Activated naive CD8-positive, alpha-beta T cell treated with anti-CD3 and anti-CD28 coated beads, Interleukin-2, amount 50 U/mL, for 24 hours (primary cell): ENCODE measurements at regions not wholly inside any gene's neighbourhood (a gene's known extent, or its start where the extent isn't known, plus 50 kb on each side); places are given as distances from the start of the nearest gene placed in this dataset.

Source experiments
- ATAC-seq: fragments of 150-1000 bp; cut with Tn5 transposase; one replicate; pipeline ENCODE4 v1.10.0; 2021
- DNase-seq: peaks from one replicate; pipeline ENCODE4 v3.0.0; 2021
- H3K27ac Mint-ChIP-seq: one replicate; pipeline ENCODE4 v1.8.0; 2021; ENCODE audit warnings: mild to moderate bottlenecking, mixed read lengths
- H3K27me3 Mint-ChIP-seq: one replicate; pipeline ENCODE4 v1.8.0; 2021; ENCODE audit warnings: mixed read lengths
- H3K36me3 Mint-ChIP-seq: one replicate; pipeline ENCODE4 v1.8.0; 2021; ENCODE audit warnings: low read depth, mixed read lengths
- H3K4me1 Mint-ChIP-seq: one replicate; pipeline ENCODE4 v1.8.0; 2021; ENCODE audit warnings: mixed read lengths
- H3K4me3 Mint-ChIP-seq: one replicate; pipeline ENCODE4 v1.8.0; 2021; ENCODE audit warnings: mild to moderate bottlenecking, moderate library complexity, mixed read lengths
- H3K9me3 Mint-ChIP-seq: one replicate; pipeline ENCODE4 v1.8.0; 2021; ENCODE audit warnings: mixed read lengths

DNA sequence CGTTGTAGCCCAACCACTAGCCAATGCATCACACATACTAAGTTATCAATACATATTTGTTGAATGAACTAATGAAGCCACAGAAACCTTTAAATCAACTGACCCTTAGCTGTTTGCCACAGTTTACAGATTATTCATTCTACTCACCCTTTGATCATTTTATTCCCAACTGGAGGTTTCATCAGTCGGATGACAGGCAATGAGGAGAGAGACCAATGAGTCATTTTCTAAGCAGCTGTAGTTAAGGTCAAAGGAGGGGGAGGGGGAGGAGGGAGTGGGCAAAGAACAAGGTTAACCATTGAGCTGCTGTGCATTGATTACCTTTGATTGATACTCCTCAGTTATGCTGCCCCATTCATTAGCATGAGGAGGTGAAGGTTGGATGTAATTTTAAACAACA lies 469.5 kb downstream of the VRK1 start:
- no peak overlapping the region for H3K27ac Mint-ChIP-seq
- peaks cover 13% of the 10 kb centered on the region for H3K4me1 Mint-ChIP-seq
- H3K9me3 Mint-ChIP-seq = peaks cover 5% of the 10 kb centered on the region
- H3K36me3 Mint-ChIP-seq = no peaks in the 10 kb centered on the region
- ATAC-seq (no peak), DNase-seq (no peak)
- peaks cover 2% of the 10 kb centered on the region for H3K27me3 Mint-ChIP-seq
- H3K4me3 Mint-ChIP-seq = no peak overlapping the region

DNA sequence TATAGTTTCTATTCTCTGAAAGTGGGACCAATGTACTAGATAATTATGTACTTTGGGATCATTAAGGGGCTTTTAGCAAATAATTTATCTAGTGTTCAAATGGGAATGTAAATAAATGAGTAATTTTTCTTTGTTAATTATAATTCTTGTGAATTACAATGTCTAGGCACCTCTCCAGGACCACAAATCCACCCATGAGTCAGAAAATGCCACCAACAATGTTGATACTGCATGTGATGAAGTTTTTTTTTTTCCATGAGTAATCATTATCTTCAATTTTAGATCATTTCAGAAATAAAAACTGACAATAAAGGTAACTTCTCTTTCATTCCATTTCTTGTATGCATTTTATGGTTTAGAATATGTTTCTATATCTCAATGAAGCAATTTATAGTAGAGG lies 470.3 kb downstream of the VRK1 start:
- DNase-seq (no peak), ATAC-seq (no peak)
- Mint-ChIP-seq H3K36me3 (no peaks in the 10 kb centered on the region), H3K9me3 (no peaks in the 10 kb centered on the region), H3K4me1 (peaks cover 13% of the 10 kb centered on the region), H3K27me3 (peaks cover 2% of the 10 kb centered on the region), H3K27ac (no peak overlapping the region), H3K4me3 (no peak overlapping the region)

GRCh38 chr14:97268097-97268496 lies 470.9 kb downstream of the VRK1 start:
- no peak overlapping the region for H3K27ac Mint-ChIP-seq
- H3K4me3 Mint-ChIP-seq = no peak overlapping the region
- no peaks in the 10 kb centered on the region for H3K36me3 Mint-ChIP-seq
- DNase-seq = no peak
- peaks cover 13% of the 10 kb centered on the region for H3K4me1 Mint-ChIP-seq
- no peak for ATAC-seq
- H3K27me3 Mint-ChIP-seq = peaks cover 2% of the 10 kb centered on the region
- H3K9me3 Mint-ChIP-seq = no peaks in the 10 kb centered on the region

- H3K4me3 Mint-ChIP-seq = no peak overlapping the region
- no peaks in the 10 kb centered on the region for H3K9me3 Mint-ChIP-seq
- H3K36me3 Mint-ChIP-seq = no peaks in the 10 kb centered on the region
- H3K27me3 Mint-ChIP-seq = peaks cover 4% of the 10 kb centered on the region
- H3K27ac Mint-ChIP-seq = no peak overlapping the region
- peaks cover 13% of the 10 kb centered on the region for H3K4me1 Mint-ChIP-seq
- DNase-seq (no peak), ATAC-seq (no peak)
Measured at GRCh38 chr14:97270308-97270707, 473.1 kb downstream of the VRK1 start.

- DNase-seq = no peak
- H3K27ac Mint-ChIP-seq = no peak overlapping the region
- no peak for ATAC-seq
- H3K4me3 Mint-ChIP-seq = no peak overlapping the region
- peaks cover 23% of the 10 kb centered on the region for H3K4me1 Mint-ChIP-seq
- H3K27me3 Mint-ChIP-seq = peaks cover 2% of the 10 kb centered on the region
- no peaks in the 10 kb centered on the region for H3K9me3 Mint-ChIP-seq
- H3K36me3 Mint-ChIP-seq = no peaks in the 10 kb centered on the region
Measured at GRCh38 chr14:97271451-97271960, 474.3 kb downstream of the VRK1 start.

DNA sequence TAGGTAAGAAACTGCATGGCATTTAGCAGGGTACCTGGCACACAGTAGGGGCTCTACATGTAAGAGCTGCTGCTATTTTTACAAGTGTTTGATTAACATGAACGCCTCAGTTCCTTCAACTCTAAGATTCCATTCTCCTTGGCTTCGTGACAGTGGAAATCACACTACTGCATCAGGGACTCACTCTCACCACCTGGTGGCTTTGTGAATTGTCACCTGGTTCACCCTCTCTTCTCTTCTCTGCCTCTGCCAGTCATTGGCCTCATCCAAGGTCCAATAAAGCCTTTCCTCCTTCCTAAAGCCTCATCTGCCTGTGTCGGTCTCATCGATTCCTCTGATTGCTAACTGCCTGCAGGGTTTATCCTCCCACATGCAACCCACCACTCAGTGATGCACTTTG lies 476.4 kb downstream of the VRK1 start:
- no peak overlapping the region for H3K27ac Mint-ChIP-seq
- H3K4me3 Mint-ChIP-seq = no peak overlapping the region
- H3K27me3 Mint-ChIP-seq = peaks cover 2% of the 10 kb centered on the region
- H3K4me1 Mint-ChIP-seq = peaks cover 15% of the 10 kb centered on the region
- ATAC-seq = no peak
- no peaks in the 10 kb centered on the region for H3K36me3 Mint-ChIP-seq
- no peaks in the 10 kb centered on the region for H3K9me3 Mint-ChIP-seq
- no peak for DNase-seq

DNA sequence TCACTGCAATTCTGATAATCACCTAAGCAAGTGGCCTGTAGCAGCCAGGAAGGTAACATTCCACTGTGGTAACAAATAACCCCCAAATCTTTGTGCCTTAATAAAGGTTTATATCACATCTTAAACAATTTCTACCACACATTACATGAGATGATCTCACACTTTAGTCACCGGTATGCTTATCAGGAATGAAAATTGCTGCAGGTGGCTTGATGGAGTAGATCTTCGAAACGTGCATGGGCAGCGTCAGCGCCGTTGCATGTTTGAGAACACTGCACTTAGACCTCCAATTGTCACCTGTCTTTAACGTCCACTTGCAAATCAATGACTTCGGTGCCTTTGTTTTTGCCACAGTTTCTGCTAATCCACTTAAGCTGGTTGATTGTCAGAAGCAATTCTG lies 477.4 kb downstream of the VRK1 start:
- DNase-seq (no peak), ATAC-seq (no peak)
- Mint-ChIP-seq H3K36me3 (no peaks in the 10 kb centered on the region), H3K9me3 (no peaks in the 10 kb centered on the region), H3K27ac (no peak overlapping the region), H3K4me3 (no peak overlapping the region), H3K4me1 (peaks cover 15% of the 10 kb centered on the region), H3K27me3 (peaks cover 4% of the 10 kb centered on the region)

- Mint-ChIP-seq H3K4me3 (no peak overlapping the region), H3K9me3 (no peaks in the 10 kb centered on the region), H3K27me3 (peaks cover 4% of the 10 kb centered on the region), H3K4me1 (peaks cover 15% of the 10 kb centered on the region), H3K27ac (no peak overlapping the region), H3K36me3 (no peaks in the 10 kb centered on the region)
- no peak for DNase-seq
- no peak for ATAC-seq
Measured at GRCh38 chr14:97275276-97275675, 478.1 kb downstream of the VRK1 start.

DNA sequence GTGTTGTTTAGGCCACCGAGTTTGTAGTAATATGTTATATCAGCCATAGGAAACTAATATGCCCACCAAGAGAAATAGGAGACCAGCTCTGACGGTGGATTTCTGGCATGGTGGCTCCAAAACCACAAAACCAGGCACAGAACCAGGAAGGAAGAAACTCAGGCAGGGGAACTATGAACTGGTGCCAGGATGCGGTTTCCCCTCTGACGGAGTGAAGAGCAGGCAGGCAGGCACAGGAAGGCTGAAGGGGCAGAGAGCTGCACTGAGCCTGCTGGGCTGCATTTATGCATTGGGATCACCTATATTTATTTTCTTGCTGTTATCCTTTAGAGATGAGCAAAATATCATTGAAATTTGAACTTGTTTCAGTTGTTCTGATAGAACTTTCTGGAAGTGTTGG lies 479.4 kb downstream of the VRK1 start:
- Mint-ChIP-seq H3K27ac (no peak overlapping the region), H3K4me3 (no peak overlapping the region)

GRCh38 chr14:97277711-97278110 lies 480.5 kb downstream of the VRK1 start:
- Mint-ChIP-seq H3K36me3 (no peaks in the 10 kb centered on the region), H3K4me1 (peaks cover 18% of the 10 kb centered on the region), H3K27me3 (peaks cover 4% of the 10 kb centered on the region), H3K4me3 (no peak overlapping the region), H3K9me3 (no peaks in the 10 kb centered on the region), H3K27ac (no peak overlapping the region)
- DNase-seq (no peak), ATAC-seq (no peak)

More for the DNA sequence above, 479.4 kb downstream of the VRK1 start:
- peaks cover 15% of the 10 kb centered on the region for H3K4me1 Mint-ChIP-seq
- H3K36me3 Mint-ChIP-seq = no peaks in the 10 kb centered on the region
- no peak for DNase-seq
- ATAC-seq = no peak
- peaks cover 4% of the 10 kb centered on the region for H3K27me3 Mint-ChIP-seq
- no peaks in the 10 kb centered on the region for H3K9me3 Mint-ChIP-seq

DNA sequence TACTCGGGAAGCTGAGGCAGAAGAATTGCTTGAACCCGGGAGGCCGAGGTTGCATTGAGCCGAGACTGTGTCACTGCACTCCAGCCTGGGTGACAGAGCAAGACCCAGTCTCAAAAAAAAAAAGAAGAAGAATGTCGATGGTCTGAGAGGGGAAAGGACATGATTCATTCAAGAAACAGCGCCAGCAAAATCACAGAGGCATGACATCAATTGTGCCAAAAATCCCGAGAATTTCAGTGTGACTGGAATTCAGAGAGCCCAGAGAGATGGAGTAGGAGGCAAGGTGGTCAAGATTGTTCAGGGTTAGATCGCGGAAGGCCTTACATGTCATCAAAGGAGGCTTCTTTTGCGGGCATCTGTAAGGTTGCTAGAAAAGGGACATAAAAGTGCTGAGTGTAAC lies 483.3 kb downstream of the VRK1 start:
- no peak for ATAC-seq
- Mint-ChIP-seq H3K36me3 (no peaks in the 10 kb centered on the region), H3K9me3 (no peaks in the 10 kb centered on the region), H3K27me3 (peaks cover 2% of the 10 kb centered on the region), H3K4me3 (no peak overlapping the region), H3K4me1 (peaks cover 20% of the 10 kb centered on the region), H3K27ac (peak overlapping the region; percentile 20)
- DNase-seq = no peak

GRCh38 chr14:97281741-97282140 lies 484.6 kb downstream of the VRK1 start:
- DNase-seq = no peak
- H3K27ac Mint-ChIP-seq = no peak overlapping the region

GRCh38 chr14:97282210-97283004 lies 485.2 kb downstream of the VRK1 start:
- no peak overlapping the region for H3K4me3 Mint-ChIP-seq
- H3K4me1 Mint-ChIP-seq = peaks cover 6% of the 10 kb centered on the region
- H3K27me3 Mint-ChIP-seq = peaks cover 2% of the 10 kb centered on the region
- no peak for DNase-seq
- no peaks in the 10 kb centered on the region for H3K9me3 Mint-ChIP-seq
- ATAC-seq = no peak
- no peaks in the 10 kb centered on the region for H3K36me3 Mint-ChIP-seq
- no peak overlapping the region for H3K27ac Mint-ChIP-seq

More at GRCh38 chr14:97281741-97282140, 484.6 kb downstream of the VRK1 start:
- Mint-ChIP-seq H3K9me3 (no peaks in the 10 kb centered on the region), H3K27me3 (peaks cover 2% of the 10 kb centered on the region), H3K36me3 (no peaks in the 10 kb centered on the region), H3K4me3 (no peak overlapping the region), H3K4me1 (peaks cover 7% of the 10 kb centered on the region)
- peak; percentile 38 for ATAC-seq

- ATAC-seq = peak; percentile 35
- H3K27ac Mint-ChIP-seq = no peak overlapping the region
- peaks cover 5% of the 10 kb centered on the region for H3K27me3 Mint-ChIP-seq
- no peaks in the 10 kb centered on the region for H3K36me3 Mint-ChIP-seq
- H3K4me3 Mint-ChIP-seq = no peak overlapping the region
- H3K4me1 Mint-ChIP-seq = peaks cover 6% of the 10 kb centered on the region
- DNase-seq = no peak
- H3K9me3 Mint-ChIP-seq = no peaks in the 10 kb centered on the region
Measured at GRCh38 chr14:97283005-97283403, 485.8 kb downstream of the VRK1 start.

DNA sequence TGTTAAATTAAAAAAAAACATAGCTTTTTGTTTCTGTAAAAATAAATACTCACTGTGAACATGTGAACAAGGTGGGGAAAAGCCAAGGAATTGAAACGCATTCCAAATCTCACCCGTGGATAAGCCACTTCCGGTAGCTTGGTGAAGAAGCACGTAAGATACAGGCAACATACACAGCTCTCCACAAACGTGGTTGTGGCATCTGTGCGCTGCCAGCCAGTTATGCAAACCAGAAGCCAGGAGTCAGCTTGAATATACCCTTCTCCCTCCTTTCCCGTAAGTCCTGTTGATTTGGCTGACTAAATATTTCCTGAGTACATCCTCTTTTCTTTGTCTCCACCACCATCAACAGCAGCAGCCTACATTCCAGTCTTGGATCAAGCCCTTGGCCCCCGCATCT lies 486.2 kb downstream of the VRK1 start:
- ATAC-seq (no peak), DNase-seq (no peak)
- no peaks in the 10 kb centered on the region for H3K36me3 Mint-ChIP-seq
- no peaks in the 10 kb centered on the region for H3K9me3 Mint-ChIP-seq
- H3K27ac Mint-ChIP-seq = no peak overlapping the region
- peaks cover 6% of the 10 kb centered on the region for H3K4me1 Mint-ChIP-seq
- no peak overlapping the region for H3K4me3 Mint-ChIP-seq
- peaks cover 8% of the 10 kb centered on the region for H3K27me3 Mint-ChIP-seq
